Right forelimb (tissue), 1 donor: ENCODE measurements at regions not wholly inside any gene's neighbourhood (a gene's known extent, or its start where the extent isn't known, plus 50 kb on each side); places are given as distances from the start of the nearest gene placed in this dataset.
A peak's percentile ranks its signal among the peaks of the same experiment; 100 is the strongest.
"Not testable (repeated sequence)": the region's sequence is repeated elsewhere in the genome, so short reads cannot be mapped to it uniquely, and the experiment has no call there.

Experiments
- DNase-seq: peaks from one replicate; pipeline ENCODE4 v3.0.0-alpha.2; 2018

GRCh38 chr1:60791226-60791625, 291.1 kb upstream of the NFIA start:
- no peak for DNase-seq

DNA sequence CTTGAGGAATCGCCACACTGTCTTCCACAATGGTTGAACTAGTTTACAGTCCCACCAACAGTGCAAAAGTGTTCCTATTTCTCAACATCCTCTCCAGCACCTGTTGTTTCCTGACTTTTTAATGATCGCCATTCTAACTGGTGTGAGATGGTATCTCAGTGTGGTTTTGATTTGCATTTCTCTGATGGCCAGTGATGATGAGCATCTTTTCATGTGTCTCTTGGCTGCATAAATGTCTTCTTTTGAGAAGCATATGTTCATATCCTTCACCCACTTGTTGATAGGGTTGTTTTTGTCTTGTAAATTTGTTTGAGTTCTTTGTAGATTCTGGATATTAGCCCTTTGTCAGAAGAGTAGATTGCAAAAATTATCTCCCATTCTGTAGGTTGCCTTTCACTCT, 309.3 kb upstream of the NFIA start:
- not testable (repeated sequence) for DNase-seq

DNA sequence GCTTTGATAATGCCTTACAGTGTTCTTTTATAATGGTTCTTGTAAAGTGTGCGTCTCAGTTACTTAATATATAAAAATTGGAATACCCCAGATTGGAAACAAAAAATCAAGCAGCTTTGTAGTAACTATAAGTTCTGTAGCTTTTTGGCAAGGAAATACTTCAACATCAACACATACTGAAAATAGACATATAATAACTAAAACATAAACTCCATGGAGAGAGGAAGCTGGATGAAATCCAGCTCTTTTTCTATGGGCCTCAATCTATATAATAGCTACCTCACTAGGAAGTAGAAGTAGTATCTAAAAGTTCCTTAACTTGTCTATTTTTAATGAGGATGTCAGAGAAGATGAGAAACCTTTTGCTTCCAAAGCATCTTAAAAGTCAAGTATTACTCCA, 313.3 kb upstream of the NFIA start:
- no peak for DNase-seq

DNA sequence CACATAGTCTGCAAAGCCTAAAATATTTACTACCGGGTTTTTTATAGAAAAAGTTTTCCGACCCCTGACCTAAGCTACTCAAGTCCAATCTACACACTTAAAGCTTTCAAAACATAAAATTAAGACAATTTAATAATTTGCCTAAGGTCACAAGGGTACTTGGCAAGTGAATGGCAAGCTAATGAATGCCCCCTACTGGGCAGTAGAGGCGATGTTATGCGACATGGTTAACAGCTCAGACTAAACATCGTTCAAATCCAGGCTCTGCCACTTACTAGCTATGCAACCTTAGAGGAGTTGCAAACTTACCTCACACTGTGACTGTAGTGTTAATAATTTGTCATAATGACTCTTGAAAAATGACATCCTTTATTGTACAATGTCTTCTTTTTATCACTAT, 317.2 kb upstream of the NFIA start:
- DNase-seq: no peak

GRCh38 chr1:60764489-60764888, 317.9 kb upstream of the NFIA start:
- DNase-seq: no peak

- DNase-seq: no peak
Measured at GRCh38 chr1:60763741-60764140, 318.6 kb upstream of the NFIA start.

DNA sequence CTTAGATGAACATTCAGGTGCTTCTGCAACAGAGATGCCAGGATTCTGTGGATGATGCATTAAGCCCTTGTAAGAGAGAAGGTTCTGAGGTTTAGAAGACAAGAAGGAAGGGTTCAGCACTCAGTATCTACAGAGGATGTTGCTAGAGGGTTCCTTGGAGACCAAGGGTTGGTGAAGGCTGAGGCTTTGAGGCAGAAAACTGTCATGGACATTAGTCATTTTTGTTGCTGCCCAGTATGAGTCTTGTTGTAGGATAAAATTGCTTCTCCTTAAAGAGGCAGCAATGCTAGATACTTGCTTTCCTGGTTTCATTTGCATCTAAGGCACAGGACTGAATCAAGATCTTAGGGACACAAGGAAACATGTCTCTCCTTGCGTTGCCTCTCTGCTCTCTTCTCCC, 319.4 kb upstream of the NFIA start:
- DNase-seq: no peak

- no peak for DNase-seq
Measured at GRCh38 chr1:60762176-60762575, 320.2 kb upstream of the NFIA start.

DNA sequence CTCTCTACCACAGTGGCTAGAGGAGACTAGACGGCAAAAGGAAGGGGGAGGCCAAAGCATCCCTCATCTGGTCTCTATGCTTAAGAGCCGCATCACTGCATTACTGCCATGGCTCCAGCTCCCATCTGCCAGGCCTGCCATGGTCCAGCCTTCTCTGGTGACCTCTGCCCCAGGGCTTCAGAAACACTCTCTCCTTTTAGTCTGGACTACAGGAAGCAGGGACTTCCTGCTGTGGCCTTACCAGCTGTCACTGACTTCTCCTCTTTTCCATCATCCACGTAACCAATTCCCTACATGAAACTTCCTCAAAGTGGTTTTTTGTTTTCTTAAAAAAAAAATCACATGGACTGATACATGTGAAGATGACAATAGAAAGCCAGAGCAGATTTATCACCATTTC, 323.1 kb upstream of the NFIA start:
- no peak for DNase-seq

- no peak for DNase-seq
Measured at GRCh38 chr1:60757485-60757884, 324.9 kb upstream of the NFIA start.

DNA sequence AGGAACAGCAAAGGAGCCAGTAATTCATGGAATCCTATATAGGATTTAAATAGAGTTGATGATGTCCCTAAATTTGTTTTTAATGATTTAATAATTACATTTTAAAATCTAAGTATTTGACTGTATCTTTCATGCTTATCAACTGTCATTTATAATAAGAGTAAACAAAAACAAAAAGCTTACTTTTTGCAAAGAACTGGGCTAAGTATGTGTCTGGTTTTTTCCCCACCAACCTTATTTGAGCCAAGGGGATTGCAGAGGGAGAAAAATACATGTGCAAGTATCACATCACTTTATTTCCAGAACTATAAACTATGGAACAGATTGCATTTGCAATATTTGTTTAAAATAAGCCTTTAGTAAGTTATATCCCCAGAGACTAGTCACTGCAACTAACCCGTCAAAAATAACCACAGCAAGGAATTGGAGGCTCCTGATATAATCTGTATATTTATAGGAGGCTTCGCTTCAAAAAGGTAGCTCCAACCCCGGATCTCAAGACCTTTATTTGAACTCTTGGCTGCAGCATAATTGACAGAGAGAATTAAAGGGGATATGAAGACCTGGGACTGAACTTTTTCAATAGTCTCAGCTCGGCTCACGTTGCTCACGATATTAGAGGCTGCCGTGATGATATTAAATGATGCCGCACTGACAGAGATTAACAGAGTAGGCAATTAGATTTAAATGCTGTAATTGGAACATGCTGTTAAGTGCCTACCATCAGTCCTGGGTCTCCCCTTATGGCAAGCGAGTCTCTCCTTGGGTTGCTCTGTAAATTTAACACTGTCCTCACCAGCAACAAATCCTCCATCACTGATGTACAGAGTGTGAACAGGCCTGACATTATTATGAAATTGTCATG, 329.1 kb upstream of the NFIA start:
- no peak for DNase-seq

DNA sequence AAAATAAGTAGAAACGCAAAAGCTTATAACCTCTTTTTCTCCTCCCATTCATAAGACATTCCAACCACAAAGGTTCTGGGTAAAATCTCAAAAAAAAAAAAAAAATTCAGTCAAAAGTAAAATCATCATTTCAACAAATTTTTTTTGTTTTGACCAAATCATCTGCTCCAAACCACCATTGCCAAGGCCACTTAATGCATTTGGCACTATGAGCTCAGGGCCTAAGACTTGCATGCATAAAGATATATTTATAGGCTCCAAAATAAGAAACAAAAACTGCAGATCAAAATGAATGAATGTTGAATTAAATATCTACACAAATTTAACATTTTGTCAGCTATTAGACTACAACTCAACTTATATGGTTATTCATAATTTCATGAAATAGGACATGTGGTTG, 331.1 kb upstream of the NFIA start:
- DNase-seq: no peak

DNA sequence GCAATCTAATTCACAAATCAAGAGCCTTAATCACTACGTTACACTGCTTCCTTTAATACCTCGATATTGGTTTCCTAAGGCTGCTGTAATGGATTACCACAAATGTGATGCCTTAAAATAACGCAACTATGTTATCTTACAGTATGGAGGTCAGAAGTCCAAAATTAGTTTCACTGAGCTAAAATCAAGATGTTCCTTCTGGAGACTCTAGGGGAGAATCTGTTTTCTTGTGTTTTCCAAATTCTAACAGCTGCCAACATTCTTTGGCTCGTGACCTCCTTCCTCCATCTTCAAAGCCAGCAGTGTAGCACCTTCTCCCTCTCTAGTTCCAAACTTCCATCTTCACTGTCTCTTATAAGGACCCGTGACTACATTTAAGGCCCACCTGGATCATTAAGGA, 335.0 kb upstream of the NFIA start:
- DNase-seq: no peak

GRCh38 chr1:60746278-60746791, 336.0 kb upstream of the NFIA start:
- DNase-seq: peak; percentile 79

DNA sequence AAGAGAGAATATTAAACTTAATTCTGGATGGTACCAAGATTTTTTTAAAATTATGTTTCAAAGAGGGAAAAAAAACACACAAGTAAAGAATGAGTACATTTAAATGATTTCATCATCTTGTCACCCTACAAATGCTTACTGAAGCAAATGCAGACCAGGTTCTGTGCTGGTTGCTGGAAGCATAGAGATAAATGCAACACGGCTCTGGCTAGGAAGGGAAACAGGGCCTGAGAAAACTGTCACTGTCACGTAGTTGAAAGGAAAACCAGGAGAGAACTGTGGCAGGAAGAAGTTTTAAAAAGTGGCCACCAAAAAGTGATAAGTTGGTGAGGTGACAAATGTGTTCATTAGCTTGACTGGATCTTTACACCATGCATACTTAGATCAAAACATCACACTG, 336.9 kb upstream of the NFIA start:
- no peak for DNase-seq

DNA sequence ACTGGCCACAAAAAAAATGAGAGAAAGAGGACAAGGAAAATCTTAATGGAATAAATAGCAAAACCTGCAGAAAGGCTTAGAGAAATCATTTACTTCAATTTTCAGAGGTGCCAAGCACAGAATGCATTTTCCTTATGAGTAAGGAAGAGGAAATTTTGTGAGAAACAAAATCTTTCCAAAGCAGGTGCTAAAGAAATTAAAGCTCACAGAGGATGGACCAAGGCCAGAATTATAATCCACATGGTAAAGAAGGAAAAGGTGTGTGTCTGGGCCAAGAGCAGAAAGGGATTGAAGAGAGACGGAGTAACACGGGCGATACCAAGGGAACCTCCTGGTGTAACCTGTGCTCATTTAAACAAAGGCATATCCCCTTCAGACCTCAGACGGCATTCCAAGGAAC, 340.0 kb upstream of the NFIA start:
- DNase-seq: no peak

- no peak for DNase-seq
Measured at GRCh38 chr1:60740154-60740553, 342.2 kb upstream of the NFIA start.

- DNase-seq: no peak
Measured at GRCh38 chr1:60739729-60740128, 342.6 kb upstream of the NFIA start.

GRCh38 chr1:60732977-60733401, 349.4 kb upstream of the NFIA start:
- no peak for DNase-seq

- DNase-seq: no peak
Measured at GRCh38 chr1:60731321-60731720, 351.0 kb upstream of the NFIA start.

DNA sequence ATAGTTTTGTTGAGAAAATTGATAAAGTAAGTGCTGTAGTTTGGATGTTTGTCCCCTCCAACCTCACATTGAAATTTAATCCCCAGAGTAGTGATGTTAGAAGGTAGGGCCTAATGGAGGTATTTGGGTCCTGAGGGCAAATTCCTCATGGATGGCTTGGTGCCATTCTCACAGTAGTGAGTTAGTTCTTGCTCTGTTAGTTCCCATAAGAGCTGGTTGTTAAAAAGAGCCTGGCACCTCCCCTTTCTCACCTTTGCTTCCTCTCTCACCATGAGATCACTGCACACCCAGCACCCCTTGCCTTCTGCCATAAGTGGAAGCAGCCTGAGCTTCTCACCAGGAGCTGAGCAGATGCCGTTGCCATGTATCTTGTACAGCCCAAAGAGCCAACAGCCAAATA, 354.8 kb upstream of the NFIA start:
- no peak for DNase-seq

GRCh38 chr1:60716472-60716871, 365.9 kb upstream of the NFIA start:
- DNase-seq: no peak

DNA sequence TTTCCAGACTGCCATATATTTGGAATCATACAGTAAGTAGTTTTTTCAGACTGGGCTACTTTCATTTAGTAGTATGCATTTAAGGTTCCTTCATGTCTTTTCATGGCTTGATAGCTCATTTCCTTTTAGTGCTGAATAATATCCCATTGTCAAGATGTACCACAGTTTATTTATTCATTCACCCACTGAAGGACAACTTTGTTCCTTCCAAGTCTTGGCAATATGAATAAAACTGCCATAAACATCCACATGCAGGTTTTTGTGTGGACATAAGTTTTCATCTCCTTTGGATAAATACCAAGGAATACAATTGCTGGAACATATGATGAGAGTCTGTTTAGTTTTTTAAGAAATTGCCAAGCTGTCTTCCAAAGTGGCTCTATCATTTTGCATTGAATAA, 366.4 kb upstream of the NFIA start:
- no peak for DNase-seq

DNA sequence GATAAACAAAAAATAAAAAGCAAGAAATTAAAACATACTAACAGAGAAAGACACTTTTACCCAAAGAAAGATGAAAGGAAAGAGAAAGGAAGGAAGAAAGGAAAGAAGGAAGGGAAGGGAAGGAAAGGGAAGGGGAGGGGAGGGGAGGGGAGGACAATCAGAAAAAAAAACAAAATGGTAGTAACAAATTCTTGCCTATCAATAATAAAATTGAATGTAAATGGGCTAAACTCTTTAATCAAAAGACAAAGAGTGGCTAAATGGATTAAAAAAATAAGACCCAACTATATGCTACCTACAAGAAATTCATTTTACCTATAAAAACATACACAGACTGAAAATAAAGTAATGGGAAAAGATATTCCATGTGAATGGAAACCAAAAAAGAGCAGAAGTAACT, 372.9 kb upstream of the NFIA start:
- DNase-seq: no peak

DNA sequence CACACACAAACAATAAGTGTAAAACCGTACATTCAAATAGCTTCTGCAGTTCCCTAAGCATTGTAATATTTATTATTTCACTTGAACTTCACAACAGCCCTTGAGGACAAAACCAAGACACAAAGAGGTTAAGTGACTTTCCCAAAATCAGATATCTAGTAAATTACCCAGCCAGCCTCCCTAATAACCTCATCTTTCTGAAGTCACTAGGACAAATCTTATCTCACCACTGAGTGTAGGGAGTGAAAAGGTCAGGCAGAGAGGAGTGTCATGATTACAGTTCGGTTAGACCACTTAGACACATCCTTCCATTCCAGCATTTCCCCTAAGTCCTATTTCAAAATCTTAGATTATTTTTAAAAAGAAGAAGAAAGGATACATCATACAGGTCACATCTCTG, 377.3 kb upstream of the NFIA start:
- no peak for DNase-seq
